OCI-LY1 (cell line): ENCODE measurements at regions not wholly inside any gene's neighbourhood (a gene's known extent, or its start where the extent isn't known, plus 50 kb on each side); places are given as distances from the start of the nearest gene placed in this dataset.

Experiments used
- H2AFZ ChIP-seq: fragments of 200-600 bp; sonication (generic), shearing (Covaris generic); 2 replicates; pipeline ENCODE4 v1.6.0; 2014; ENCODE audit warnings: antibody characterized with exemption, mild to moderate bottlenecking, low read length
- H3F3A ChIP-seq: fragments of 200-600 bp; sonication (generic), shearing (Covaris generic); 2 replicates; pipeline ENCODE4 v1.6.0; 2014; ENCODE audit warnings: mild to moderate bottlenecking, antibody characterized with exemption, low read length, moderate library complexity; ENCODE audit not compliant: insufficient read depth
- H3K27ac ChIP-seq: fragments of 200-600 bp; sonication (generic); 2 replicates; pipeline ENCODE4 v1.5.1; 2014; ENCODE audit warnings: low read length, mixed run types, mild to moderate bottlenecking, low read depth; ENCODE audit not compliant: poor library complexity, severe bottlenecking
- H3K27me3 ChIP-seq: fragments of 200-600 bp; sonication (generic); 2 replicates; pipeline ENCODE4 v1.6.0; 2014; ENCODE audit warnings: antibody characterized with exemption, mild to moderate bottlenecking, low read length, moderate library complexity; ENCODE audit not compliant: insufficient read depth
- H3K36me3 ChIP-seq: fragments of 200-600 bp; sonication (generic); 2 replicates; pipeline ENCODE4 v1.6.1; 2014; ENCODE audit warnings: mild to moderate bottlenecking, antibody characterized with exemption, low read length, moderate library complexity, mixed read lengths; ENCODE audit not compliant: insufficient read depth
- H3K4me1 ChIP-seq: fragments of 200-600 bp; sonication (generic); 2 replicates; pipeline ENCODE4 v1.5.1; 2014; ENCODE audit warnings: mild to moderate bottlenecking, low read length, moderate library complexity; ENCODE audit not compliant: insufficient read depth, severe bottlenecking
- H3K4me2 ChIP-seq: fragments of 200-600 bp; sonication (generic), shearing (Covaris generic); 2 replicates; pipeline ENCODE4 v1.6.1; 2014; ENCODE audit warnings: low read length
- H3K4me3 ChIP-seq: fragments of 200-600 bp; sonication (generic); 2 replicates; pipeline ENCODE4 v1.5.1; 2014; ENCODE audit warnings: low read length, low read depth, mild to moderate bottlenecking, mixed read lengths; ENCODE audit not compliant: poor library complexity, severe bottlenecking
- H3K79me2 ChIP-seq: fragments of 200-600 bp; shearing (Covaris generic); 2 replicates; pipeline ENCODE4 v1.6.1; 2016; ENCODE audit warnings: mixed run types, low read length, mixed read lengths; ENCODE audit not compliant: insufficient read depth
- H3K9ac ChIP-seq: fragments of 200-600 bp; sonication (generic), shearing (Covaris generic); 2 replicates; pipeline ENCODE4 v1.6.1; 2014; ENCODE audit warnings: mild to moderate bottlenecking, low read length, mixed read lengths
- H3K9me2 ChIP-seq: fragments of 200-600 bp; sonication (generic), shearing (Covaris generic); 2 replicates; pipeline ENCODE4 v1.6.1; 2014; ENCODE audit warnings: low read depth, mild to moderate bottlenecking, low read length, mixed read lengths
- H3K9me3 ChIP-seq: fragments of 200-600 bp; shearing (Covaris generic); 2 replicates; pipeline ENCODE4 v1.6.1; 2014; ENCODE audit warnings: low read length, mixed read lengths
- H4K20me1 ChIP-seq: fragments of 200-600 bp; sonication (generic), shearing (Covaris generic); 2 replicates; pipeline ENCODE4 v1.6.0; 2016; ENCODE audit warnings: mild to moderate bottlenecking, low read length; ENCODE audit not compliant: insufficient read depth
- CTCF ChIP-seq: fragments of 200-600 bp; sonication (generic), shearing (Covaris generic); IDR thresholded peaks from 2 replicates; pipeline ENCODE4 v1.5.1; 2017; ENCODE audit warnings: mild to moderate bottlenecking, antibody characterized with exemption, low read length, moderate library complexity, mixed read lengths
- EZH2 ChIP-seq: fragments of 200-600 bp; sonication (generic), shearing (Covaris generic); IDR thresholded peaks from 2 replicates; pipeline ENCODE4 v1.8.0; 2017; ENCODE audit warnings: borderline replicate concordance, mixed run types, mild to moderate bottlenecking, antibody characterized with exemption, low read length, moderate library complexity, mixed read lengths

- H3K4me1 ChIP-seq: no peaks in the 10 kb centered on the region
- TF ChIP-seq CTCF: no peak
- H3K27ac ChIP-seq: no peak overlapping the region
- no peaks in the 10 kb centered on the region for H3K9me3 ChIP-seq
- no peak overlapping the region for H3K4me3 ChIP-seq
- no peaks in the 10 kb centered on the region for H3K36me3 ChIP-seq
- no peaks in the 10 kb centered on the region for H3K27me3 ChIP-seq
- H2AFZ ChIP-seq: no peak overlapping the region
- no peaks in the 10 kb centered on the region for H3K79me2 ChIP-seq
- no peak overlapping the region for H3K9ac ChIP-seq
- no peaks in the 10 kb centered on the region for H3F3A ChIP-seq
- no peak overlapping the region for H3K4me2 ChIP-seq
- H4K20me1 ChIP-seq: no peaks in the 10 kb centered on the region
- no peaks in the 10 kb centered on the region for H3K9me2 ChIP-seq
These were observed 305.0 kb upstream of the C2CD4B start for GRCh38 chr15:62469874-62470688.

- no peak overlapping the region for H3K4me3 ChIP-seq
- no peak overlapping the region for H3K27ac ChIP-seq
- no peak overlapping the region for H3K4me2 ChIP-seq
These were observed 307.7 kb upstream of the C2CD4B start for GRCh38 chr15:62472616-62473299.

GRCh38 chr15:62474021-62474770, 309.1 kb upstream of the C2CD4B start:
- H2AFZ ChIP-seq: no peak overlapping the region
- no peaks in the 10 kb centered on the region for H4K20me1 ChIP-seq
- H3K9me3 ChIP-seq: no peaks in the 10 kb centered on the region
- H3K79me2 ChIP-seq: no peaks in the 10 kb centered on the region
- H3K36me3 ChIP-seq: no peaks in the 10 kb centered on the region
- H3K4me2 ChIP-seq: no peak overlapping the region
- no peaks in the 10 kb centered on the region for H3K27me3 ChIP-seq
- H3K4me3 ChIP-seq: no peak overlapping the region
- no peaks in the 10 kb centered on the region for H3K4me1 ChIP-seq
- no peak overlapping the region for H3K27ac ChIP-seq
- H3K9ac ChIP-seq: no peak overlapping the region
- H3F3A ChIP-seq: no peaks in the 10 kb centered on the region
- H3K9me2 ChIP-seq: no peaks in the 10 kb centered on the region
- TF ChIP-seq EZH2: no peak
- no peak for TF ChIP-seq CTCF

More at GRCh38 chr15:62472616-62473299, 307.7 kb upstream of the C2CD4B start:
- Histone ChIP-seq H3F3A (no peaks in the 10 kb centered on the region), H4K20me1 (no peaks in the 10 kb centered on the region), H3K9ac (no peak overlapping the region), H3K36me3 (no peaks in the 10 kb centered on the region), H3K79me2 (no peaks in the 10 kb centered on the region), H3K9me3 (no peaks in the 10 kb centered on the region), H3K27me3 (no peaks in the 10 kb centered on the region), H3K9me2 (no peaks in the 10 kb centered on the region), H2AFZ (no peak overlapping the region), H3K4me1 (no peaks in the 10 kb centered on the region)
- TF ChIP-seq EZH2: no peak
- TF ChIP-seq CTCF: no peak
